Lung (tissue), 11 donors: ENCODE measurements at regions not wholly inside any gene's neighbourhood (a gene's known extent, or its start where the extent isn't known, plus 50 kb on each side); places are given as distances from the start of the nearest gene placed in this dataset.
A peak's percentile ranks its signal among the peaks of the same experiment; 100 is the strongest.

Experiments used
- ATAC-seq: fragments of 200-7000 bp; cut with Tn5 transposase; one replicate; pipeline ENCODE4 v1.9.1; 2020; ENCODE audit warnings: moderate number of reproducible peaks; ENCODE audit not compliant: insufficient read depth, low FRiP score
- DNase-seq, 3 donors: peaks; one replicate each; pipeline ENCODE4 v3.0.0-alpha.2; 2013 to 2017
- H3K27ac ChIP-seq, 2 donors: one replicate each; pipeline ENCODE4 v1.5.1; 2013; ENCODE audit warnings: mild to moderate bottlenecking in 2 of 2, moderate library complexity in 2 of 2, control low read depth in 1 of 2, inconsistent platforms in 1 of 2, low read depth in 1 of 2, low read length in 1 of 2
- H3K27me3 ChIP-seq, 3 donors: one replicate each; pipeline ENCODE4 v1.5.1; 2013; ENCODE audit warnings: low read length in 2 of 3; ENCODE audit not compliant: control insufficient read depth in 3 of 3, insufficient read depth in 3 of 3
- H3K36me3 ChIP-seq, 4 donors: one replicate each; pipeline ENCODE4 v1.5.1; 2013; ENCODE audit warnings: low read length in 4 of 4, mild to moderate bottlenecking in 1 of 4, moderate library complexity in 1 of 4; ENCODE audit not compliant: control insufficient read depth in 4 of 4, insufficient read depth in 4 of 4
- H3K4me1 ChIP-seq, 5 donors: one replicate each; pipeline ENCODE4 v1.5.1; 2013; ENCODE audit warnings: low read length in 5 of 5, mild to moderate bottlenecking in 2 of 5, moderate library complexity in 1 of 5; ENCODE audit not compliant: control insufficient read depth in 5 of 5, insufficient read depth in 5 of 5
- H3K4me3 ChIP-seq: one replicate; pipeline ENCODE4 v1.5.1; 2013; ENCODE audit warnings: mild to moderate bottlenecking, control low read depth, moderate library complexity
- H3K9ac ChIP-seq, 2 donors: one replicate each; pipeline ENCODE4 v1.5.1; 2013; ENCODE audit warnings: low read length in 2 of 2, control low read depth in 1 of 2; ENCODE audit not compliant: insufficient read depth in 1 of 2
- H3K9me3 ChIP-seq, 4 donors: one replicate each; pipeline ENCODE4 v1.5.1; 2013; ENCODE audit warnings: low read length in 3 of 4, mild to moderate bottlenecking in 1 of 4, moderate library complexity in 1 of 4; ENCODE audit not compliant: control insufficient read depth in 4 of 4, insufficient read depth in 3 of 4
- WGBS, 2 donors: extraction: QIAGEN DNeasy Blood & Tissue Kit; methylation state at CpG; one replicate each; pipeline ENCODE4 v1.1.7; 2013; 5-methylcytosine and 5-hydroxymethylcytosine counted together
- TF ChIP-seq, protein P1 (sequence below): IDR thresholded peaks from 2 replicates; pipeline ENCODE4 v1.5.1; 2012; ENCODE audit warnings: mild to moderate bottlenecking; ENCODE audit errors: control extremely low read depth, extremely low read depth
- donor health status: control.
- donor health status: control.
- donor health status: Bipolar disorder and iron deficiency.
- donor health status: healthy.
- donor health status: DM: yes; HTN: yes; CAD: no.

DNA sequence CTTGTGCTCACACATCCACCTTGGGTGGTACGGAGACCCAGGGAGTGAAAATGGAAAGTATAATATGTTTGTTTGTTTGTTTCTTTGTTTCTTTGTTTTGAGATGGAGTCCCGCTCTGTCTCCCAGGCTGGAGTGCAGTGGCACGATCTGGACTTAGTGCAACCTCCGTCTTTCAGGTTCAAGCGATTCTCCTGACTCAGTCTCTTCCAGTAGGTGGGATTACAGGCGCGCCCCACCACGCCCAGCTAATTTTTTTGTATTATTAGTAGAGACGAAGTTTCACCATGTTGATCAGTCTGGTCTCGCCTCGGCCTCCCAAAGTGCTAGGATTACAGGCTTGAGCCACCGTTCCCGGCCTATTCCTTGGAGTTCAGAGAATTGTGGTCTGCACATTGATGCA, 115.4 kb downstream of the TRIM27 start:
- Histone ChIP-seq H3K4me3 (no peak overlapping the region), H3K27ac (no peak overlapping the region), H3K9ac (no peak overlapping the region), H3K36me3 (no peaks in the 10 kb centered on the region), H3K27me3 (peaks cover 12 to 95% (median 94%) of the 10 kb centered on the region in 3 donors), H3K4me1 (peaks cover 0 to 3% (median 0%) of the 10 kb centered on the region in 5 donors), H3K9me3 (peaks cover 0 to 14% (median 0%) of the 10 kb centered on the region in 4 donors)
- ATAC-seq (no peak), DNase-seq (no peak)
- WGBS, 2 donors = 14 to 15% methylated on average over 13 of the region's 13 CpGs
- TF ChIP-seq, protein P1, sequence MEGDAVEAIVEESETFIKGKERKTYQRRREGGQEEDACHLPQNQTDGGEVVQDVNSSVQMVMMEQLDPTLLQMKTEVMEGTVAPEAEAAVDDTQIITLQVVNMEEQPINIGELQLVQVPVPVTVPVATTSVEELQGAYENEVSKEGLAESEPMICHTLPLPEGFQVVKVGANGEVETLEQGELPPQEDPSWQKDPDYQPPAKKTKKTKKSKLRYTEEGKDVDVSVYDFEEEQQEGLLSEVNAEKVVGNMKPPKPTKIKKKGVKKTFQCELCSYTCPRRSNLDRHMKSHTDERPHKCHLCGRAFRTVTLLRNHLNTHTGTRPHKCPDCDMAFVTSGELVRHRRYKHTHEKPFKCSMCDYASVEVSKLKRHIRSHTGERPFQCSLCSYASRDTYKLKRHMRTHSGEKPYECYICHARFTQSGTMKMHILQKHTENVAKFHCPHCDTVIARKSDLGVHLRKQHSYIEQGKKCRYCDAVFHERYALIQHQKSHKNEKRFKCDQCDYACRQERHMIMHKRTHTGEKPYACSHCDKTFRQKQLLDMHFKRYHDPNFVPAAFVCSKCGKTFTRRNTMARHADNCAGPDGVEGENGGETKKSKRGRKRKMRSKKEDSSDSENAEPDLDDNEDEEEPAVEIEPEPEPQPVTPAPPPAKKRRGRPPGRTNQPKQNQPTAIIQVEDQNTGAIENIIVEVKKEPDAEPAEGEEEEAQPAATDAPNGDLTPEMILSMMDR = no peak

DNA sequence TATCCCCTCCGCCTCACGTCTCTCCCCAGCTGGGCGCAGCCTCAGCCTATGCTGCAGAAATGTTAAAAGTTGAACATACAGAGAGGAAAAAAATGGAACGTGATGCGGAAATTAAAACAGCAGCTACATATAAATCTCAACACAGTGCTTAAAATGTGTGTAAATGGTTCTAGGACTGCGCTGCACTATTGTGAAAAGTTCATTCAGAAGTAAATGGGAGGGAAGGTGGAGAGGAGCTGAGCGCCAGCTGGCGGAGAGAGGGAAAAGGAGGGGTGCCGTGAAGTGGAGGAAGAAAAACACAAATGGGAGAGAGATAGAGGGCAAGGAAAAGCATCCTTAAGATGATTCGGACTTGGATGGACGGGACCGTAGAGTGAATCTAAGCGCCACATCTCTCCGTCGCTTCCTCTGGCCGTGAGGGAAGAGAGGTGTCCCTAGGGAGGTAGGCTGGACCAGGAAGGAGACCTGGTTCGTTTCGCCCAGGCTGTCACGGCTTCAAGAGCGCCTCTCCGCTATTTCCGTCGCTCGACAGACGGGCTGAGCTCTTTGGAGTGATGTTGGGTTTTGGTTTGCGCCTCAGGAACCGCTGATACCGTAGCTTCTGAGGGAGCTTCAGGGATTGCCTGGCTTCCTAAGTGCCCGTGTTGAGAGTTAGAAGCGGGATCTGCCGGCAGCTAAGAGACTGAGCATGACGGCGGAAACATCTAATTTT, 113.7 kb downstream of the TRIM27 start:
- Histone ChIP-seq H3K4me1 (peaks cover 0 to 7% (median 0%) of the 10 kb centered on the region in 5 donors), H3K27me3 (peaks cover 9 to 95% (median 95%) of the 10 kb centered on the region in 3 donors), H3K9me3 (peaks cover 0 to 18% (median 0%) of the 10 kb centered on the region in 4 donors), H3K4me3 (no peak overlapping the region), H3K27ac (no peak overlapping the region), H3K9ac (no peak overlapping the region), H3K36me3 (no peaks in the 10 kb centered on the region)
- TF ChIP-seq, protein P1 = no peak
- 5 to 7% methylated on average over 33 of the region's 33 CpGs for WGBS, 2 donors
- DNase-seq = peak in 1 of 3 donors; percentile 30
- ATAC-seq = no peak

DNA sequence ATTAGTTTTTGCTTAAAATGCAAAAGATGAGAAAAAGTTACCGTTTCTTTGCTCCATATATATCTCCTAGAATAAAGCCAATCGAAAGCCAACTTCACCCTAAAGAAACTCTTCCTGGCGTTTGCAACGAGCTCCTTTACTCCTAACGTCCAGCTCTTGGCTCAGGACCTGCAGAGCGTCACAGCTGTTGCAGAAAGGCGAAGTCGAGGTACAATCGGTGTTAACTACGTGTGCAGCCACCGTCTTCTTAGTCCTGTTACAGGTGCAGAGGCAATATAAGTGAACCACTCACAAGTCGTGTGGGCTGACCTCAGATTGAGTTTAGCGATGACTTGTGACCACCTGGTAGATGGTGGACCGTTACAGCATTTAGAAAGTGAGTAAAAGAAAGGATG, 113.1 kb downstream of the TRIM27 start:
- H3K4me3 ChIP-seq = no peak overlapping the region
- no peak overlapping the region for H3K27ac ChIP-seq
- H3K27me3 ChIP-seq = peaks cover 15 to 99% (median 98%) of the 10 kb centered on the region in 3 donors
- DNase-seq (peak in 1 of 3 donors; percentile 20), ATAC-seq (no peak)
- no peaks in the 10 kb centered on the region for H3K36me3 ChIP-seq
- H3K9me3 ChIP-seq = peaks cover 0 to 19% (median 0%) of the 10 kb centered on the region in 4 donors
- WGBS, 2 donors = 5 to 6% methylated on average over 14 of the region's 14 CpGs
- H3K9ac ChIP-seq = no peak overlapping the region
- TF ChIP-seq, protein P1 = no peak
- H3K4me1 ChIP-seq = peaks cover 0 to 7% (median 0%) of the 10 kb centered on the region in 5 donors
